ENCODE measurements at regions not wholly inside any gene's neighbourhood (a gene's known extent, or its start where the extent isn't known, plus 50 kb on each side); places are given as distances from the start of the nearest gene placed in this dataset.

- 0 out of 2 replicates have a peak, but pooled peaks cover 8% of the 10 kb centered on the region for H3K27me3 ChIP-seq (ENCODE audit: insufficient read depth, low read length)
- CTCF ChIA-PET = no interaction called here
- H3K27ac ChIP-seq (ENCODE audit: low read depth, low read length) = no peak overlapping the region
- RAD21 ChIA-PET (ENCODE audit: low non-redundant PET in 1 of 2, low total read pairs in 2 of 2, uncharacterized antibody in 2 of 2, unreplicated experiment in 2 of 2) = no interaction called here
- H3K9me3 ChIP-seq (ENCODE audit: control insufficient read depth in 1 of 2, insufficient read depth in 1 of 2, low read depth in 1 of 2, low read length in 2 of 2) = no peaks in the 10 kb centered on the region
- peaks cover 0 to 4% of the 10 kb centered on the region in 2 experiments; a peak in 2 of 4 replicates for H3K4me1 ChIP-seq (ENCODE audit: control insufficient read depth in 1 of 2, insufficient read depth in 2 of 2, low read length in 2 of 2)
- DNase-seq (ENCODE audit: low read depth, low spot score) (no peak), ATAC-seq (no peak)
- POLR2A ChIA-PET = no interaction called here
- no peaks in the 10 kb centered on the region for H3K9me2 ChIP-seq (ENCODE audit: insufficient read depth)
- H2AFZ ChIP-seq (ENCODE audit: low read depth, low read length, poor library complexity, severe bottlenecking) = no peak overlapping the region
- no peak overlapping the region for H3K9ac ChIP-seq (ENCODE audit: low read length)
- no peak overlapping the region for H3K4me2 ChIP-seq (ENCODE audit: low read length)
- no peak overlapping the region for H3K4me3 ChIP-seq (replicated peaks in 1 of 2; ENCODE audit: low read depth in 1 of 2, low read length in 2 of 2)
- H3K79me2 ChIP-seq (ENCODE audit: insufficient read depth, low read length) = no peaks in the 10 kb centered on the region
- intact Hi-C loops (cut with micrococcal nuclease) = no loop called here
- no peak for TF ChIP-seq EZH2phosphoT487 (IDR thresholded peaks at IDR 0.05; ENCODE audit: borderline replicate concordance)
- no peaks in the 10 kb centered on the region for H3K36me3 ChIP-seq (ENCODE audit: control insufficient read depth in 1 of 2, insufficient read depth in 2 of 2, low read length in 2 of 2)
- no peaks in the 10 kb centered on the region for H4K20me1 ChIP-seq (ENCODE audit: insufficient read depth)
- BruUV-seq (replicated peaks) = no TSS peak
Observed at GRCh38 chr12:66063916-66064315, 66.6 kb downstream of the LLPH start.

- no peaks in the 10 kb centered on the region for H3K79me2 ChIP-seq (ENCODE audit: insufficient read depth, low read length)
- no TSS peak for BruUV-seq (replicated peaks)
- no peaks in the 10 kb centered on the region for H3K9me2 ChIP-seq (ENCODE audit: insufficient read depth)
- no peaks in the 10 kb centered on the region for H4K20me1 ChIP-seq (ENCODE audit: insufficient read depth)
- TF ChIP-seq ZNF274 (IDR thresholded peaks at IDR 0.05; ENCODE audit: low read depth, low read length) (no peak), EGR1 (IDR thresholded peaks at IDR 0.05; ENCODE audit: low read depth) (no peak), EZH2 (IDR thresholded peaks at IDR 0.05) (no peak), POLR2AphosphoS5 (IDR thresholded peaks at IDR 0.05; ENCODE audit: low read depth, low read length) (no peak), CTCF (IDR thresholded peaks at IDR 0.05 in 2 of 3, conservative IDR thresholded peaks at IDR 0.05 in 1 of 3; ENCODE audit: borderline replicate concordance in 1 of 3, insufficient read depth in 1 of 3, low read depth in 2 of 3, low read length in 2 of 3) (no peak), ATF3 (IDR thresholded peaks at IDR 0.05) (no peak), ZBTB33 (IDR thresholded peaks at IDR 0.05; ENCODE audit: extremely low read depth, insufficient replicate concordance, low read length) (no peak), FOSL1 (IDR thresholded peaks at IDR 0.05; ENCODE audit: low read depth) (no peak), CBX3 (IDR thresholded peaks at IDR 0.05; ENCODE audit: low read depth) (no peak), SRF (IDR thresholded peaks at IDR 0.05; ENCODE audit: low read depth) (no peak), JUND (IDR thresholded peaks at IDR 0.05) (no peak), CEBPB (IDR thresholded peaks at IDR 0.05; ENCODE audit: low read depth) (no peak), SP1 (IDR thresholded peaks at IDR 0.05; ENCODE audit: low read depth) (no peak), POLR2A (IDR thresholded peaks at IDR 0.05; ENCODE audit: borderline replicate concordance, extremely low read depth, insufficient read depth, insufficient read length) (no peak)
- no peaks in the 10 kb centered on the region for H3K36me3 ChIP-seq (ENCODE audit: control insufficient read depth in 1 of 2, insufficient read depth in 2 of 2, low read length in 2 of 2)
- no peak overlapping the region for H2AFZ ChIP-seq (ENCODE audit: low read depth, low read length, poor library complexity, severe bottlenecking)
- H3K4me3 ChIP-seq (replicated peaks in 1 of 2; ENCODE audit: low read depth in 1 of 2, low read length in 2 of 2) = no peak overlapping the region
- no peak overlapping the region for H3K27ac ChIP-seq (ENCODE audit: low read depth, low read length)
- H3K9me3 ChIP-seq (ENCODE audit: control insufficient read depth in 1 of 2, insufficient read depth in 1 of 2, low read depth in 1 of 2, low read length in 2 of 2) = no peaks in the 10 kb centered on the region
- no peak overlapping the region for H3K9ac ChIP-seq (ENCODE audit: low read length)
- CTCF ChIA-PET = no interaction called here
- intact Hi-C loops (cut with micrococcal nuclease) = no loop called here
- no peak for ATAC-seq
- H3K4me2 ChIP-seq (ENCODE audit: low read length) = no peak overlapping the region
- H3K4me1 ChIP-seq (ENCODE audit: control insufficient read depth in 1 of 2, insufficient read depth in 2 of 2, low read length in 2 of 2) = peaks cover 0 to 4% of the 10 kb centered on the region in 2 experiments; a peak in 2 of 4 replicates
- 0 out of 2 replicates have a peak, but pooled peaks cover 8% of the 10 kb centered on the region for H3K27me3 ChIP-seq (ENCODE audit: insufficient read depth, low read length)
- RAD21 ChIA-PET (ENCODE audit: low non-redundant PET in 1 of 2, low total read pairs in 2 of 2, uncharacterized antibody in 2 of 2, unreplicated experiment in 2 of 2) = no interaction called here
- POLR2A ChIA-PET = no interaction called here
- no peak for DNase-seq (ENCODE audit: low read depth, low spot score)
Observed at GRCh38 chr12:66062290-66062625, 68.3 kb downstream of the LLPH start.
